ENCODE measurements at regions not wholly inside any gene's neighbourhood (a gene's known extent, or its start where the extent isn't known, plus 50 kb on each side); places are given as distances from the start of the nearest gene placed in this dataset.

- no peak for DNase-seq
- ATAC-seq: no peak
These were observed 81.7 kb upstream of the MAFB start for GRCh38 chr20:40770564-40771307.

GRCh38 chr20:40771308-40771610 is 82.2 kb upstream of the MAFB start:
- DNase-seq: no peak
- no peak for ATAC-seq

GRCh38 chr20:40771848-40772511 is 82.9 kb upstream of the MAFB start:
- DNase-seq: no peak
- ATAC-seq: no peak

DNA sequence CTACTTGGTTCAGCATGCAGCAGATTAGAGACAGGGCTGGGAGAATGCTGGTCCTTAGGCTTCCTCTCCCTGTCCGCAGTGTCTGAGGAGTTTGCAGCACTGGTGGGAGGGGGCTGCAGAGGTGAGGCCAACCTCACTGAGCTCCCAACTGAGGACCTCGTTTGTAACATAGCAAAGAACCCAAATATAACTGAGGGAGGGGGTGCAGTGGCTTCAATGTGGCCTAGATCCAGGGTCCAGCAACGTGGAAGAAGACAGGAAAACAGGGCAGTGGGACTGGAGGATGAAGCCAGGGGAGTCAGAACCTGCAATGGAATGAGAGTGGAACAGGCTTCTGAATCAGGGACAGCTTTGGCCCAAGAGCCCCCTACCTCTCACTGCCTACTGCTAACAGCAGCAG is 84.3 kb upstream of the MAFB start:
- DNase-seq (no peak), ATAC-seq (no peak)

DNA sequence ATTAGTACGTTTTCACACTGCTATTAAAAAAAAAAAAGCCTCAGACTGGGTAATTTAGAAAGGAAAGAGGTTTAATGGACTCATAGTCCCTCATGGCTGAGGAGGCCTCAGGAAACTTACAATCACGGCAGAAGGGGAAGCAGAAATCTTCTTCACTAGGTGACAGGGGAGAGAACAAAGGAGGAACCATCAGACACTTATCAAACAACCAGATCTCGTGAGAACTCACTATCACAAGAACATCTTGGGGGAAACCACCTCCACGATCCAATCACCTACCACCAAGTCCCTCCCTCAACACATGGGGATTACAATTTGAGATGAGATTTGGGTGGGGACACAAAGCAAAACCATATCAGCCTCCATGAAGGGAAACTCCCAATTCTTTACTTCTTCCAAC is 85.2 kb upstream of the MAFB start:
- no peak for ATAC-seq
- DNase-seq: no peak

GRCh38 chr20:40775561-40776146 is 86.6 kb upstream of the MAFB start:
- ATAC-seq (no peak), DNase-seq (no peak)

DNA sequence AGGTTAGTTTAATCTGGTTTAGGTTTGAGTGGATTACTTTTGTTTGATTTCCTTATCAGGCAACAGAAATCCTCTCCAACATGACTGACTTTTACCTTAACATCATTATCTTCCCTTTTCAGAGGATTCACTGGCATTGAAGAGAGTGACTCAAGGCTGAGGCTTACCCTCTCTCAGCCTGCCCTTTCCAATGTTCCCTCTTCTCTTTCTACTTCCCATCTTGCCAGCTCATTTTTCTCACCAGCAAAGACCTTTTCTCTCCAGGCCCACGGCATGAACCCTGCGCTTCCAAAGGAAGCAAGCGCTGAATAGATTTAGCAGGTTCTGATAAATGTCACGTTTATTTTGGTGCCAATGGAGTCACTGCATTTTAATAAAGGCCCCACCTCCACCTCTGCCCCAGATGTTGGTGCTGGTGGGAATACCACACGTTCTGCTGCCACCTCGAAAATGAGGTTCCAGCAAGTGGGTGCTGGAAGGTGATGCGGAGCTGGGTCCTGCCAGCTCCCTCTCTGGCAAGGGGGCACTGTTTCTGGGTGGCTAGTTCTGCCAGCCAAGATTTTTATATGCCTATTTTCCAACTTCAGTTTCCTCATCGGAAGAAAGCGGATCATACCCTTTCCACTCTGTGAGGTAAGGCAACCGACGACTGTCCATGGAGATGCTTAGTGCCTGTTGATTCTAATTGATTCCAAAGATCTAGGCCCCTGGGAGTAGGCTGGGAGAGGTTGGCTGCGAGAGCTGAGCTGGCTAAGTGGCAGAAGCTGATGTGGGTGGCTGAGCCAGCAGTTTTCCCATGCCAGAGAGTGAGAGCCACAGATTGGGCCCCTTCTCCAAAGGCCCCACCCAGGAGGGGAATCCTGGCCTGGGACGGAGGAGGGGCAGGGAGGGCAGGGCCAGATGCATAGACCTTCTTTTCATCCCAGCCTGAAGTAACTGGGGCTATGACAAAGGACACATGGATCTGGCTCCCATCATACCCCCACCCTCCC is 87.7 kb upstream of the MAFB start:
- no peak for DNase-seq
- no peak for ATAC-seq

DNA sequence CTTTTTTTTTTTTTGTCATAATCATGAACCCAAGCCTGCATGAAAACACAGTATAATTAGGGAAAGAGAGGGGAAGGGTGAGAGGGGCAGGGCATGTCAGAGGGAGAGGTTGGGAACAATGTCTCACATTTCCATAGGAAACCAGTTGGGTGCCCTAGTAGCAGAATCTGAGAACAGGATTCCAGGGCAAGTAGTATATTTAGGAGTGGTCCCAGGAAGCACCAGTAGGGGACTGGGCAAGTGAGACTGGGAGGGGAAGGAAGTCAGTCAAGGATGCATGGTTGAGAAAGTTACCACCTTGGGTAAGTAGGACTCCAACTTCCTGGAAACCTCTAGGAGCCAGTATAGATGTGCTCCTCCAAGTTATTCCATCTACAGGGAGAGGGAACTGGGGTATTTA is 88.6 kb upstream of the MAFB start:
- no peak for ATAC-seq

DNA sequence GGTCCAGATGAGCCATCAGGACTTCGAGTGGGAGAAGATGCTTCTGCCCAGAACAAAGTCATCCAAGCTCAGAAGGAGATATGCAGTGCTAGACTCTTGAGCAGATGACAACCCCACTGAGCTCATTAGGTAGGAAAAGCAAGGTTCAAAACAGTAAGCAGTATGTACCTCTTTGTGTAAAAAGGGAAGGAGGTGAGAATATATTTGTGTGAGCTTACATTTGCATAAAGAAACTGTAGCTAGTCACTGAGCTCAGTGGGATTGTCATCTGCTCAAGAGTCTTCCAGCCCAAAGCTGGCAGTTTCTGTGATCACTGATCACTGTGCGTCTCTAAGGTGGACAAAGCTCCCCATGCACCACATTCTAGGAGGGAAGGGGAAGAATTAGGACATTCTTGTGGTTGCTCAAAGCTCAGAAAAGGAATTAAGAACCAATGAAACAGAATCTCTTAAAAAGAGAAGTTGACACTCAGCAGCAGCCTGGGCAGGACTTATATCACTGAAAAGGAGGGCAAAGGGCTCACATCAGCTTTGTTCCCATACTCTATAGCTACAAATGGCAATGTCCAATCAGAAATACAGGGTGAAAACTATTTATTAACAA is 90.0 kb upstream of the MAFB start:
- DNase-seq (no peak), ATAC-seq (no peak)

More for the DNA sequence above, 88.6 kb upstream of the MAFB start:
- no peak for DNase-seq

DNA sequence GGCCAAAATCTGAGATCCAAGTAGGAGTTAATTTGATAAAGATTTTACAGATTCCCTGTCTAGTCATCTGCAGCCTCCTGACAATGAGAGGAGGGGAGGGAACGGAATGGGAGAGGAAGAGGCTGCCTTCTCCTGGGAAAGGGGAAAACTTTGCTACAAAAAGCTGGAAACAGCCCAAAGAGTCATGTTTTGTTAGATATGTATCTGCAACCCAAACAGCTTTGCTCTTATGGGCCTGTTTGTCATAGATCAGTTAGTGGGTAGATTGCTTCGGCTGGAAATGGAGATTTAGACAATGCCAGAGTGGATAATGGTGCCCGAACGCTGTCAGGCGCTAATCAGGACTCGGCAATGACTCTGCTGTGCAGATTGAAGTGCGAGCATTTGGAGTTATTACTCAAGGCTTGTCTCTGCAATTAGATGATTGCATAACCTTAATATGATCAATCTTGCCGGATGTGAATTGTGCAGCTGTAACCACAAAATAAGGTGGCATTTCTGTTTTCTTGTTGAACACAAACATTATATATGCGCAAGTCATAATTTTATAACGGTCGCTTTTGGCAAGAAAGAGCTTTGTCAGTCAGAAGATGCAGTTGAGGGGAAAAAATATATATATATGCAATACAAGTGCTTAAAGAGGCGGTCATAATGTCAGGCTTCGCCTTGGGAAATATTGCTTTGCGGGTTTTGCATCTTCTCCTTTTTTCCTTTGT is 92.4 kb upstream of the MAFB start:
- ATAC-seq: no peak
- no peak for DNase-seq

- ATAC-seq: no peak
These were observed 93.0 kb upstream of the MAFB start for GRCh38 chr20:40782043-40782368.

GRCh38 chr20:40785346-40785745 is 96.3 kb upstream of the MAFB start:
- no peak for DNase-seq
- no peak for ATAC-seq

More at GRCh38 chr20:40782043-40782368, 93.0 kb upstream of the MAFB start:
- no peak for DNase-seq

- no peak for ATAC-seq
- DNase-seq: no peak
These were observed 97.3 kb upstream of the MAFB start for GRCh38 chr20:40786336-40786735.

DNA sequence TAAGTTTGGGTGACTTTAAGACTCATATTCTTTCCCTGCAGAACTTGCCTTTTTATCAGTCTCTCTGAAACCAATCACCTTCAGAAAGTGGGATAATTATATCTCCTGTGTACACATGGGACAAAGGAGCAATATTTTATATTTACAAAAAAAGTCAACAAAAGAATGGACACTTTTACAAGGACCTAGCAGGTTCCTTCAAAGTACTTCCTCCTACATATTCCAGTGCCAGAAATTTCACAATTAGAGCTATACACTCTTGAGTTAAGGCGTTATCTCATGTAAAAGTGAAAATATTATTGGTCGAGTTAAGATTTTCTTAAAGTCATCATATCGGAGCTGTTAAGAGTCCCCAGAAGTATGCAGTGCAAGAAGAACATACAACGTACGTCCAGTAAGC is 98.9 kb upstream of the MAFB start:
- no peak for ATAC-seq
- DNase-seq: no peak

GRCh38 chr20:40797425-40797824 is 108.4 kb upstream of the MAFB start:
- peak; percentile 4 for DNase-seq
- no peak for ATAC-seq

DNA sequence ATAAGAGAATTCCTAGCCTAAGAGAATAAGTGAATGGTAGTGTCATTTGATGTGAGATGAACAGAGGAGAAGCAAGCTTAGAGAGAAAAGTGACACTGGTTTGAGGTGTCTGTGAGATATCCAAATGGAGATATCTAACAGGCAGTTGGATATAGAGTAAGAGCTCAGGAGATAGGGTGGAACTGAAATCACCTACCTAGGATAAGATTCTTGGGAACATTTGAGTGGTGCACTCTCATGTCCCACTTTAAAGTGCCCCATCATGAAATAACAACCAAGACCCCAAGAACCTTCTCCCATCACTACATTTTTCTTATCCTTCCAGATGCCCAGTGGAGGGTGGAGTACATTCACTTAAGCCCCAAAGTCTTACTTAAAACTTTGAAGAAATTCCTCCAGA is 109.0 kb upstream of the MAFB start:
- DNase-seq: no peak
- no peak for ATAC-seq

- ATAC-seq (no peak), DNase-seq (no peak)
These were observed 113.8 kb upstream of the MAFB start for GRCh38 chr20:40802886-40803285.

- DNase-seq (no peak), ATAC-seq (no peak)
These were observed 114.3 kb upstream of the MAFB start for GRCh38 chr20:40803381-40803780.

GRCh38 chr20:40805592-40805991 is 116.6 kb upstream of the MAFB start:
- DNase-seq (no peak), ATAC-seq (no peak)

GRCh38 chr20:40806929-40807820 is 118.1 kb upstream of the MAFB start:
- ATAC-seq (no peak), DNase-seq (no peak)

DNA sequence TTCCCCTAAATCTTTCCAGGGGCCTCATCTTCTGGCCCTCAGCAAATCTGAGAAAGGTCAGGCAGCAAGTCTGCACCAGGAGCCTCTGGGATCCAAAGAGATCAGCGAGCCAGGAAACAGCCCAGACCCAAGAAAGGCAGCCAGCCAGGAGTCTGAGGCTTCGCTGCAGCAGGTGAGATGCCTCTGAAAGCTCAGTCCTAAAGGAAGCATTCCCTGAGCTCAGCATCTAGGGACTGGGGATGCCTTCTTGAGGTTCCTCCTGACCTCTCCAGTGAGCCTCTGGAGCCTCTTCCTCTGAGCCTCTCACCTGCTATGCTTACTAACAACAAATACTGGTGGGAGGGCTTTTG is 118.8 kb upstream of the MAFB start:
- no peak for DNase-seq
- no peak for ATAC-seq
